NCI-H2227 (cell line): ENCODE measurements at regions not wholly inside any gene's neighbourhood (a gene's known extent, or its start where the extent isn't known, plus 50 kb on each side); places are given as distances from the start of the nearest gene placed in this dataset.
"Not testable (repeated sequence)": the region's sequence is repeated elsewhere in the genome, so short reads cannot be mapped to it uniquely, and the experiment has no call there.

Source experiments
- DNase-seq: peaks from one replicate; lab custom pipeline; 2025; ENCODE audit not compliant: unreplicated experiment; lab: John Stamatoyannopoulos, UW

DNA sequence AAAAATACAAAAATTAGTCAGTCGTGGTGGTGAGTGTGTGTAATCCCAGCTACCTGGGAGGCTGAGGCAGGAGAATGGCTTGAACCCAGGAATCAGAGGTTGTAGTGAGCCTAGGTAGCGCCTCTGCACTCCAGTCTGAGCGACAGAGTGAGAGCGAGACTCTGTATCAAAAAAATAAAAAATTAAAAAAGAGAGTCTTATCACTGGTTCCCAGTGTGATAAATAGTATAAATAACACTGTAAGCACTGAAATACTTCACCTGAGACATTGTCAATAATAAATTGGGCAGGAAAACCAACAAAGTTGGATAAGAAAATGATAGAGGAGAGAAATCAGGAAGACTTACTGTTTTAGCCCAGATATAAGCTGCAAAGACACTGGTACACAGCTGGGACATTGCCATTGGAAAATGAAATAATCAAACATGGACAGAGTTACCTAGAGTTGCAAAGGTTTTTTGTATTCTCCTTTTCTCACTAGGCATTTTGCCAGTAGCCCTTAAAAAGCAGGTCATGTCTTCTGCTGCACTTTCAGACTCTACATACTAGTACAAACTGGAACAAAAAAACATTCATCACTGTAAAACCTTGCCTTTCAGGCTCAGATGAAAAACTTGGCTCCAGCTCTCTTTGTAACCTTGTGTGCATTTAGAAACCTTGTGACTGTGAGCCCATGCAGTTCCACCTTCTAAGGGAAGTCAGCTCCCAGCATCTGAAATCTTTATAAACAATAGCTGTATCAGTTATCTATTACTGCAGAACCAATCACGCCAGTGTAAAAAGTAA is 55.0 kb upstream of the PPP1R2C start:
- no peak for DNase-seq

GRCh38 chrX:42833550-42833940 is 55.6 kb upstream of the PPP1R2C start:
- DNase-seq: not testable (repeated sequence)

- DNase-seq: no peak
These were observed 59.3 kb upstream of the PPP1R2C start for GRCh38 chrX:42837101-42837726.

DNA sequence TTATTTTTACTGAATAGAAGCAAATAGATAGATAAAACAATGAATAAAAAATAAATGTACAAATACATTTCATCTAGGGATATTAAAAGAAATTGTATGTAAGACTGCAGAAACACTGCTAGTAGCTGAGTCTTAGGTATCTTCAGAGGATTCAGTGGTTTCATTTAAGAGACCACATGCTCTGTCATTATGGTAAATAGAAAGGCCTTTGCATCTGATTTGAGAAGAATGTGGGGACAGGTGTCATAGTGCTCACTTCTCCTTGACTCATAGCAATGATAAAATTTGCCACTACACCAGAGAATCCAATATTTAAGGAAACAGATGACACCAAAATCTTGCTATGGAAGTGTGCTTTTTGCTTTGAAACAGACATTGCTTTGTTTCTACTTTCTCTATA is 59.8 kb upstream of the PPP1R2C start:
- DNase-seq: no peak

- DNase-seq: no peak
These were observed 61.7 kb upstream of the PPP1R2C start for GRCh38 chrX:42839632-42840031.

- no peak for DNase-seq
These were observed 68.8 kb upstream of the PPP1R2C start for GRCh38 chrX:42846741-42847140.

- no peak for DNase-seq
These were observed 77.3 kb upstream of the PPP1R2C start for GRCh38 chrX:42855259-42855658.

DNA sequence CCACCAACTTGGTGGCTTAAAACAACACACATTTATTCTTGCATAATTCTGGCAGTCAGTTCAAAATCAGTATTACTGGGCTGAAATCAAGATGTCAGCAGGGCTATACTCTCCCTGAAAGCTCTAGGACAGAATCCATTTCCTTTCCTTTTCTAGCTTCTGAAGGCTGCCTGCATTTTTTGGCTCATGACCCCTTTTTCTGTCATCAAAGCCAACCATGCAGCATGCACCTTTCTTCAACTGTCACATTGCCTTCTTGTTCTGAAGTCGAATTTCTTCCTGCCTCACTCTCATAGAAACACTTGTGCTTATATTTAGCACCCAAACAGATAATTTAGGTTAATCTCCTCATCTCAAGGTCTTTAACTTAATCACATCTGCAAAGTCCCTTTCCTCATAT is 79.8 kb upstream of the PPP1R2C start:
- no peak for DNase-seq

DNA sequence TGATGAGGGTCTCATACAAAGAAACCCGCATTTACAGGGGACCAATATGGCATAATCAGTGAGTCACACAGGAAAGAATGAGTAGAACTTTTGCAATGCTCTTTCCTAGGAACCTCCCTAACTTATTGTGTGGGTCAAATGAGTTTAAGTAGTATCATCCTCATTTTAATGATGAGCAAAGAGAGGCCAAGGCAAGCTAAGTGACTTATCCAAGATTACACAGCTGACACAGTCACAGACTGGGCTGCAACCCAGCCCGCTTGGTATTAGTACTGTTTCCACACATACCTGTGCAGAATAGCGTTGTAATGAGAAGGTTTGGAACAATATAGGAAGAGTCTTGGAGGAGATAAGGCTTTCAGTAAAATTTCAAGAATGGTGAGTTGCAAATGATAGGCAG is 91.0 kb upstream of the PPP1R2C start:
- no peak for DNase-seq

DNA sequence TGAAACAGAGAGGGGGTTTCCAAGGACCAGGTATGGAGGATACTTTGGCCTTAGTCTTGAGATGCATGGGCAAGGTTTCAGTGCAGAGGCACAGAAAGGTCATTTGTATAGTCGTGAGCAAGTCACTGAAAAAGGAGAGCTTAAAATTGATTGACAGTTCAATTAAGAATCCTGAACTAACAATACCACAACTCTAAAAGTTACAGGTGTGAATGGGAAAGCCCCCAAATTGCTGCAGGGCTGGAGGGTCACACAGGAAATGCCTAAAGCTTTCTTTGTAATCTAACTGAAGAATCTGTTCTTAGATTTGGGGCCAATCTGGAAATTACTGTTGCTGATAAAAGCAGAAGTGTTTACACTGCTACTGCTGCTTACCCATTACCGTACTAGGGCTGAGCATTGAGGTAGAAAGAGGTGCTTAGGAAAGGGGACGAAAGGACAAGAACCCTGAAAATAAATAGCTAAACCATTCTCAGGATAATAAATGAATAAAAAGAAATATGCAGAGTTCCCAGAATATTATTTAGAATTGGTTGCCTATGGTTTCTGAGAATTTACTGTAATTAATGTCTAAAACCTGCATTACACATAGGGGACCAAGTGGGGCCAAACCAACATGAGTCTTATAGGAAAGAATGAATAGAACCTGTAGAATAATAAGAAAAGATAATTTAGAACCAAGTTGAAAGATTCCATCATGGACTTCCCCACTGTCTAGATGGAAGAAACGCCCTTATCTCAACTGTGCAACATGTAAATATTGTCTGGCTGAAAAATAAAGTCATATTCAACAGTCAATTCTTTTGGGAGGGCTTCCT is 91.9 kb upstream of the PPP1R2C start:
- DNase-seq: no peak

GRCh38 chrX:42886519-42886918 is 108.6 kb upstream of the PPP1R2C start:
- DNase-seq: no peak

- DNase-seq: no peak
These were observed 123.0 kb upstream of the PPP1R2C start for GRCh38 chrX:42900947-42901346.

DNA sequence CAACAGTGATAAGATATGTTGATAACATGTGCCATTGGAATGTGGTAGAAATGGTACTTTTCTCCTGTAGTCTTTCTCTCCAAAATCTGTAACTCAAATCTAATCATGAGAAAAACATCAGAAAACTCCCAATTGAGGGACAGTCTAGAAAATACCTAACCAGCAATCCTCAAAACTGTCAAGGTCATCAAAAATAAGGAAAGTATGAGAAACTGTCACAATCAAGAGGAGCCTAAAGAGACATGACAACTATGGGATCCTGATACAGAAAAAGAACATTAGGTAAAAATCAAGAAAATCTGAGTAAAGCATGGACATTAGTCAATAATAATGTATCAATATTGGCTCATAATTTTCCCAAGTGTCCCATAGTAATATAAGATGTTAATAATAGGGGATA is 124.5 kb upstream of the PPP1R2C start:
- no peak for DNase-seq

- DNase-seq: no peak
These were observed 142.8 kb upstream of the PPP1R2C start for GRCh38 chrX:42920752-42921151.

- no peak for DNase-seq
These were observed 152.1 kb upstream of the PPP1R2C start for GRCh38 chrX:42930071-42930470.

DNA sequence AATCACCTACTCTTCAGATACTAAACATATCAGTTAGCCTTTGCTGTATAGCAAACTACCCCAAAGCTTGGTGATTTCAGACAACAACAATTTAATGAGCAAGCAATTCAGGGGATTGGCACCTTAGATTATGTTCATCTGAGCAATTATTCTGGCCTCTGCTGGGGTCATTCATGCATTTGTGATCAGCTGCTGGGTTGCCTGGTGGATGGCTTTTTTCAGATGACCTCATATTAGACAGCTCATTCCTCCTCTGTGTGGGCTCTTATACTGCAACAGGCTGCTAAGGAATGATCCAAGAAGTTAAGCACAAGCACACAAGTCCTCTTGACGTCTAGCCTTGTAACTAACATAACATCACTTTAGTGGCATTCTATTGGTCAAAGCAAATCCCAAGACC is 153.0 kb upstream of the PPP1R2C start:
- DNase-seq: no peak

DNA sequence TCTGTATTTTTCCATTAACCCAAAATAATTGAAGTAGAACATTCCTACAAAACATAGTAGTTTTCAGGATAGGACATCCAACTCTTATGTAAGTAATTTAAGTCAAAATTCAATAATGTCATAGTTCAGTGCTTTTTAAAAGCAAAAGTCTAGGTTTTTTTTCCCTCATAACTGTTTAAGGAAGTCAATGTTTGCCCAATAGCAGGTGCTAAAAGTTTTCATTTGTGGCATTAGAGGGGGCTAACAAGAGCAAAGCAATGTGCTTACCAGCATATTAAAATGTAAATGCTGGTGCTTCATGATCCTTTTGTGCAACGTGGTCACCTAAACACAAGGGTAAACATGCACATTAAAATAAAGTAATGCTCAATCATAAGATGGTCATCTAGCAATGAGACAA is 155.2 kb upstream of the PPP1R2C start:
- no peak for DNase-seq

DNA sequence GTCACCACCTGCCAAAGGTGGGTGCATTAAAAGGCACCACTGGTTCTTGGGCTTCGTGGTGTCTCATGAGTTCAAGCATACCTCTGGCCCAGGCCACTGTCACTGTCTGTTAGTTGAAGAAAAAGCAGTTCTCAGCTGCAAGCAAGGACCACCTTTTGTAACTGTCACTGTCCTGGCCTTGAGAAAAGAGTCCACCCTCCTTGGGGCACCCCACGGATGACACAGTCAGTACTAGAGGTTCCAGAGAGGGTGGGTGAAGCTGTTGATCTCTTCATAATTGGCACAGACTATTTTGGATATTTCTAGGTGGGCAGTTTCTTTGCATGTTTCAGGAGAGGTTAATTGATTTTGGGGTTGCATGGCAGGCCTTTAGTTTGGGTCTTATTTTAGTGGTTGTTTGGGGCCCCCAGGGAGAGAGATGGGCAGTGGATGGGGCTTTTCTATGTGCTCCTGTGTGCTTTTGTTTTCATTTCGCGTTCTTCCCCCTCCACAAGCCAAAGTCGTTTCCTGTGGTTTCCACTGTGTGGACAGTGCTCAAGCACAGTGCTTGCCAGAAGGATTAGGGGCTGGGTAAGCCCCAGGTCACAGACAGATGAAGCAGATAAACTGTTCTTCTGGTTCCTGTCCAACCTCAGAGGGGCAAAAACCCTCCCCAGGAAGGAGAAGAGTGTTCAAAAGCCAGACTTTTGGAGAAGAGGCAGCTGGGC is 156.2 kb upstream of the PPP1R2C start:
- DNase-seq: no peak

DNA sequence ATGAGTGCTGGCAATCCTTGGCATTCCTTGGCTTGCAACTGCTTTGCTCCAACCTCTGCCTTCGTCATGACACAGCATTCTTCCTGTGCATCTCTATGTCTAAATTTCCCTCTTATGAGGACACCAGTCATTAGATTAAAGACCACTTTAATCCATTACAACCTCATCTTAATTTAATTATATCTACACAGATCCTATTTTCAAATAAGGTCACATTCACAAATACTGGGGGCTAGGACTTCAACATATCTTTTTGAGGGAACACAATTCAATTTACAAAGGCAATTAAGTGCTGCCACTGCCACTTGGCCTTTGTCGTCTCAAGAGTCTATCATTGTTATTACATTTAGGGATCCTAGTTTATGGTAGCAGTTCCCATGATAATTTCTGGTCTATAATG is 163.7 kb upstream of the PPP1R2C start:
- DNase-seq: no peak

DNA sequence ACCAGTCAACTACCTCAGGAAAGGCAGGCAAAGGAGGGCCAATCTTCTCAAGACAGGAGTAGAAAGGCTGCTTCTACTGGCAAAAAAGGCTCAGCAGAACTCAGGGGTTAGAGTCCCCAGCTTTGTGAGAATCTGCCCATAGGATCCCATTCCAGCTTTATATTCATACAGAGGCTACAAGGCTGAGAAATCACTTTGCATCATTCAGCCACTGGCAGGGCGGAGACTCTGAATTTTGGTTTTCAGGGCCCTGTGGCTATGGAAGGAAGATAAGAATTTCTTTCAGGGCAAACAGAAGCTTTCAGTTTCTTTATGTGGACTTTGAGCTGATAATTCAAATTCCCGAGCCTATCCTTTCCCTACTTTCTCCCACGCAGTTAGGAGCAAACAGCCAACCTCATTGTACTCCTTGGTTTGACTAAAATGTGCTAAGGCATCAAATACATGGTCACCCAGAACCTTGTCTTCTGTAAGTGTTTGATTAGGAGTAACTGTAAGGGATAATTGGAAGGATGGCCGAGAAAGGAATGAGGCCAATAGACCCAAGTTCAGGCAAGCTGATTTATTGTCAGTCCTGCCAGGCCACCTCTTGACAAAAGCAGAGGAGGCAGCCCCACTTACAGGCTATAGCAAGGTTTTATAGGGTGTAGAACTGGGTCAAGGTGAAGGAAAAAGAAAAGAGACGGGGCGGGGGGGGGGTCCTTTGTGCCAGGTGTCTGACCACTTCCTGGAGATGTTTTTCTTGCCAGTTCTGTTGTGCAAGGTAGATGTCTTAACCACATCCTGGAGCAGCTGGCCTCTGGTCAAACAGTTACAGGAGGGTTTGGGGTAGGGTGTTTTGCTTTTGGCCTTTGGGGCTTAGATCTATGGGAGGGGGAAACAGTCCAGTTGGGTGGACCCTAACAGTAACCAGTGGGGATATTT is 165.3 kb upstream of the PPP1R2C start:
- no peak for DNase-seq
